GM12873 (cell line): ENCODE measurements at regions not wholly inside any gene's neighbourhood (a gene's known extent, or its start where the extent isn't known, plus 50 kb on each side); places are given as distances from the start of the nearest gene placed in this dataset.

Experiments used
- TF ChIP-seq, protein P1 (sequence below): IDR thresholded peaks from 2 replicates; pipeline ENCODE4 v1.5.1; 2012; ENCODE audit warnings: low read depth, mild to moderate bottlenecking, moderate library complexity, low read length, control low read depth; ENCODE audit not compliant: insufficient read depth; ENCODE audit errors: missing control alignments

DNA sequence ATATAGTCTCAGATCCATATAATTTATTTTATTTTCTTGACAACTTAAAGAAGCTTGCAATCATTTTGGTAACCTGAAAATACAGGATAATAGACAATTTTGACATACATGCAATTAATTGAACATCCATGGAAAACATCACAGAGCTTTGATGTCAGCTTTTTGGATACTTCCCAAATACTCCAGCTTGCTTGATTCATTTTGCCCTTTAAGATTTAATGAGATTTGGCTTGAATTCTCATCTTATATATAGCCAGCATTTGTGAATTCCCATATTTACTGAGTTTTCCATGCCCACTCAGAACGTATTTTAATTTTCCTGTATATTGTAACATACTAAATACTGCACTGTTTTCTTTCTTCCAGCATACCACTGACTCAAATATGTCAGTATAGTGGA is 803.0 kb upstream of the MGAT4C start:
- TF ChIP-seq, protein P1, sequence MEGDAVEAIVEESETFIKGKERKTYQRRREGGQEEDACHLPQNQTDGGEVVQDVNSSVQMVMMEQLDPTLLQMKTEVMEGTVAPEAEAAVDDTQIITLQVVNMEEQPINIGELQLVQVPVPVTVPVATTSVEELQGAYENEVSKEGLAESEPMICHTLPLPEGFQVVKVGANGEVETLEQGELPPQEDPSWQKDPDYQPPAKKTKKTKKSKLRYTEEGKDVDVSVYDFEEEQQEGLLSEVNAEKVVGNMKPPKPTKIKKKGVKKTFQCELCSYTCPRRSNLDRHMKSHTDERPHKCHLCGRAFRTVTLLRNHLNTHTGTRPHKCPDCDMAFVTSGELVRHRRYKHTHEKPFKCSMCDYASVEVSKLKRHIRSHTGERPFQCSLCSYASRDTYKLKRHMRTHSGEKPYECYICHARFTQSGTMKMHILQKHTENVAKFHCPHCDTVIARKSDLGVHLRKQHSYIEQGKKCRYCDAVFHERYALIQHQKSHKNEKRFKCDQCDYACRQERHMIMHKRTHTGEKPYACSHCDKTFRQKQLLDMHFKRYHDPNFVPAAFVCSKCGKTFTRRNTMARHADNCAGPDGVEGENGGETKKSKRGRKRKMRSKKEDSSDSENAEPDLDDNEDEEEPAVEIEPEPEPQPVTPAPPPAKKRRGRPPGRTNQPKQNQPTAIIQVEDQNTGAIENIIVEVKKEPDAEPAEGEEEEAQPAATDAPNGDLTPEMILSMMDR: no peak

DNA sequence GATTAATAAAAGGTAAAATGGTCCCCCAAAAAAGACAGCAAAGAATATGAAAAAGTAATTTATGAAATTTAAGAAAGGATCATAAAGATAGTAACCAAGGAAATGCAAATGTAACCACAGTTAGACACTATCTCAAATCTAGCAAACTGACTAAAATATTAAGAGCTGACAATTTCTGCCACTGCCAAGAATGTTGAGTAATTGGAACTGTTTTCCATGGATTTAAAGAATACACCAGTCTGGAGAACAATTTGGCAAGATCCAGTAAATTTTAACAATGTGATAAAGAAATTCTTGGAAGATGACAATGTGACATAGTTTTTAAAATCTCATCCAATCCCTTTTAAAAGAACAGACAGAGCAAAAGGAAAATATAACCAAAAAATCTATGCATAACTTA is 798.0 kb upstream of the MGAT4C start:
- TF ChIP-seq, protein P1: no peak

DNA sequence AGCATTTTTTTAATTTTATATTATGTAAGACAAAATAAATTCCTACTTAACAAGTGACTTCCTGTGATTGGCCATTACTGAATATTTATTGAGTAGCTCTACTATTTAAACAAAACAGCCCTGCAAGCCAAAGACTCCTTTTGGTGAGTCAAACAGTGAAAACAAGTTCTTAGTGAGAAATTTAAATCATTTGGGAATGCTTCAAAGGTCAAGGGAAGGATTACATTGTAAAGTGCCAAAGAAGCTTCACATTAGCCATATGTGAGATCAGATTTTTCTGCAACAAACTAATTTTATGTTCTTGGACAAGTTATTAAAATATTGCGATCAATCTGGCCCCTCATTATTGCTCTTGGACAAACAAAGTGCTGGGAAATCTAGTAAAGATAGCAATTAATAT is 795.4 kb upstream of the MGAT4C start:
- TF ChIP-seq, protein P1: no peak

DNA sequence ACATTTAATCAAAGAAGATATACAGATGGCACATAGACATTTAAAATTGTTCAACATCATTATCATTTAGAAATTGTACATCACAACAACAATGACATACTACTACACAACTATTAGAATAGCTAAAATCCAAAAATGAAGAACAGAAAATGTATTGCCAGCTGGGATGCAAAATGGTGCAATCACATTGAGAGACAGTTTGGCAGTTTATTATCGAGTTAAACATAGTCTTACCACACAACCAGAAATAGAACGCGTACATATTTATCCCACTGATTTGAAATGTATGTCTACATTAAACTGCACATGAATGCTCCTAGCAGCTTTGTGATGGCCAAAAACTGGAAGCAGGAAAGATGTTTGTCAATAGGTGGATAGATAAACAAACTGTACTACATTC is 791.5 kb upstream of the MGAT4C start:
- TF ChIP-seq, protein P1: no peak

DNA sequence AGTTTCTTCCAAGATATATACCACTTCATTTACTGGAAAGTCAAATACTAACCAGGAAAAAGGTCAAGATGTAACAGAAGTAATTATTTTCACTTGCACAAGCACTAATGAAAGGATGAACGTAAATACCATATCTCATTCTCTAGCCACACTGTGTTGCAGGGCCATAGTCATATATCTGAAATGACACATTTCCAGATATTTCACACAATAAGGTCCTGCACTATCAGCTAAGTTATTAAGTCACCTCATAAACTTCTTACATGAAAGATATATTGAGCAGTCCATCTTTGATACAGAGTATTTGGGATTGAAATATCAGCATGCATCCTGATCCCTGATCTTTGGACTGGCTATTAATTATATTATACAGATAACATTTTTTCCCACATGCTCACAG is 783.3 kb upstream of the MGAT4C start:
- TF ChIP-seq, protein P1: no peak

DNA sequence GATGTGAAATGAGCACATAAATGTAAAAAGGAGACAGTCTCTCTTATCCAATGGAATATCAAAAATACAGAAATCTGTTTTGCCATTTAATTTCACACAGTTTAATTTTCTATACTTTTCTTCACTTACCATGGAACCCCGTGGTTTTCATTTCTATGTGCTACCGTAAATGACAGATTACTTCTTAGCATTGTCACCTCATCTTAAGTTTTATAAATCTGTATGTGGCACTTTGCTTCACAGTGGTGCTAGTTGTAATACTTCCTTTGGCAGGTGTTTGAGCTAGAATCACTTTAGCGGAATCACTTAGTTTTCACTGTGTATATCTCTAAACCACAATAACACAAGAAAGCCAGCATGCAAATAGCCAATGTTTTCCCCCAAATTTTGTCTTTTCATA is 781.9 kb upstream of the MGAT4C start:
- TF ChIP-seq, protein P1: no peak

DNA sequence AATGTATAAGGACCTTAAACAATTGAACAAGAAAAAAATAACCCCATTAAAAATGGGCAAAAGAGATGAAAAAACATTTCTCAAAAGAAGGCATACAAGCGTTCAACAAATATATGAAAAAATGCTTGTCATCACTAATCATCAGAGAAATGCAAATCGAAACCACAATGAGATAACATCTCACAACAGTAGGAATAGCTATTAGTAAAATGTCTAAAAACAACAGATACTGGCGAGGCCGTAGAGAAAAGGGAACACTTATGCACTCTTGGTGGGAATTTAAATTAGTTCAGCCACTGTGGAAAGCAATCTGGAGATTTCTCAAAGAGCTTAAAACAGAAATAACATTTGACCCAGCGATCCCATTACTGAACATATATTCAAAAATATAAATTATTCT is 769.8 kb upstream of the MGAT4C start:
- TF ChIP-seq, protein P1: no peak
